ENCODE measurements at regions not wholly inside any gene's neighbourhood (a gene's known extent, or its start where the extent isn't known, plus 50 kb on each side); places are given as distances from the start of the nearest gene placed in this dataset.
"Not testable (repeated sequence)": the region's sequence is repeated elsewhere in the genome, so short reads cannot be mapped to it uniquely, and the experiment has no call there.

GRCh38 chr2:173532732-173533531, 178.3 kb downstream of the CDCA7 start:
- Histone ChIP-seq H3K27ac (peak overlapping the region in 2 of 21 experiments; percentile 31 to 51), H3K4me3 (peak overlapping the region in 4 of 7 experiments; percentile 1 to 22 (median 16))

GRCh38 chr2:173537694-173538093, 183.0 kb downstream of the CDCA7 start:
- Histone ChIP-seq H3K27ac (no peak overlapping the region), H3K4me3 (no peak overlapping the region)

- H3K4me3 ChIP-seq: no peak overlapping the region
- H3K27ac ChIP-seq: no peak overlapping the region
Observed at GRCh38 chr2:173539615-173540014, 184.9 kb downstream of the CDCA7 start.

- Histone ChIP-seq H3K4me3 (no peak overlapping the region), H3K27ac (no peak overlapping the region)
Observed at GRCh38 chr2:173544641-173545363, 190.1 kb downstream of the CDCA7 start.

- no peak overlapping the region for H3K4me3 ChIP-seq
- no peak overlapping the region for H3K27ac ChIP-seq
Observed at GRCh38 chr2:173545364-173545763, 190.7 kb downstream of the CDCA7 start.

- Histone ChIP-seq H3K27ac (no peak overlapping the region), H3K4me3 (no peak overlapping the region)
Observed at GRCh38 chr2:173547499-173547898, 192.8 kb downstream of the CDCA7 start.

GRCh38 chr2:173550143-173550542, 195.5 kb downstream of the CDCA7 start:
- Histone ChIP-seq H3K4me3 (no peak overlapping the region), H3K27ac (no peak overlapping the region)

- Histone ChIP-seq H3K4me3 (no peak overlapping the region), H3K27ac (no peak overlapping the region)
Observed at GRCh38 chr2:173552531-173552930, 197.9 kb downstream of the CDCA7 start.

- no peak overlapping the region for H3K4me3 ChIP-seq
- H3K27ac ChIP-seq: no peak overlapping the region
Observed at GRCh38 chr2:173553593-173553992, 198.9 kb downstream of the CDCA7 start.

- no peak overlapping the region for H3K27ac ChIP-seq
- H3K4me3 ChIP-seq: no peak overlapping the region
Observed at GRCh38 chr2:173555833-173556232, 201.2 kb downstream of the CDCA7 start.

GRCh38 chr2:173556816-173557215, 202.1 kb downstream of the CDCA7 start:
- Histone ChIP-seq H3K4me3 (no peak overlapping the region), H3K27ac (no peak overlapping the region)

GRCh38 chr2:173557497-173557896, 202.8 kb downstream of the CDCA7 start:
- H3K4me3 ChIP-seq: no peak overlapping the region
- no peak overlapping the region for H3K27ac ChIP-seq

- Histone ChIP-seq H3K27ac (no peak overlapping the region), H3K4me3 (no peak overlapping the region)
Observed at GRCh38 chr2:173567493-173567892, 212.8 kb downstream of the CDCA7 start.

- Histone ChIP-seq H3K27ac (no peak overlapping the region), H3K4me3 (no peak overlapping the region)
Observed at GRCh38 chr2:173568054-173568453, 213.4 kb downstream of the CDCA7 start.

- no peak overlapping the region for H3K4me3 ChIP-seq
- peak overlapping the region in 4 of 21 experiments; percentile 5 to 37 (median 18) for H3K27ac ChIP-seq
Observed at GRCh38 chr2:173571021-173571821, 216.5 kb downstream of the CDCA7 start.

GRCh38 chr2:173571887-173572680, 217.4 kb downstream of the CDCA7 start:
- Histone ChIP-seq H3K4me3 (no peak overlapping the region), H3K27ac (peak overlapping the region in 6 of 21 experiments; percentile 5 to 44 (median 32))

- Histone ChIP-seq H3K4me3 (no peak overlapping the region), H3K27ac (no peak overlapping the region)
Observed at GRCh38 chr2:173572848-173573247, 218.2 kb downstream of the CDCA7 start.

- not testable (repeated sequence) for H3K4me3 ChIP-seq, H3K27ac ChIP-seq
Observed at GRCh38 chr2:173573782-173574181, 219.1 kb downstream of the CDCA7 start.

GRCh38 chr2:173574324-173575112, 219.8 kb downstream of the CDCA7 start:
- Histone ChIP-seq H3K4me3 (no peak overlapping the region), H3K27ac (no peak overlapping the region)

Data from skin epidermis (tissue), 12 donors.